Activated naive CD4-positive, alpha-beta T cell treated with anti-CD3 and anti-CD28 coated beads, Interleukin-2, amount 10 ng/mL, durations not matched to agents 7 days and 5 days (primary cell): ENCODE measurements at regions not wholly inside any gene's neighbourhood (a gene's known extent, or its start where the extent isn't known, plus 50 kb on each side); places are given as distances from the start of the nearest gene placed in this dataset.

Experiments used
- CTCF ChIA-PET: fragments of 350-600 bp; sonication (Branson Sonifier 250); formaldehyde crosslinking; loops from one replicate; lab custom pipeline; 2021; ENCODE audit warnings: antibody characterized with exemption; lab: Charles Lee
- DNase-seq: peaks from one replicate; pipeline ENCODE4 v3.0.0-alpha.2; 2020
- H3K27ac Mint-ChIP-seq: one replicate; pipeline ENCODE4 v1.8.0; 2021; ENCODE audit warnings: mild to moderate bottlenecking, moderate library complexity, mixed read lengths
- H3K27me3 Mint-ChIP-seq: one replicate; pipeline ENCODE4 v1.8.0; 2021; ENCODE audit warnings: mild to moderate bottlenecking, mixed read lengths
- H3K36me3 Mint-ChIP-seq: one replicate; pipeline ENCODE4 v1.8.0; 2021; ENCODE audit warnings: mixed read lengths
- H3K4me1 Mint-ChIP-seq: one replicate; pipeline ENCODE4 v1.8.0; 2021; ENCODE audit warnings: mixed read lengths
- H3K4me3 Mint-ChIP-seq: one replicate; pipeline ENCODE4 v1.8.0; 2021; ENCODE audit warnings: mild to moderate bottlenecking, moderate library complexity, mixed read lengths
- H3K9me3 Mint-ChIP-seq: one replicate; pipeline ENCODE4 v1.8.0; 2021; ENCODE audit warnings: mixed read lengths

DNA sequence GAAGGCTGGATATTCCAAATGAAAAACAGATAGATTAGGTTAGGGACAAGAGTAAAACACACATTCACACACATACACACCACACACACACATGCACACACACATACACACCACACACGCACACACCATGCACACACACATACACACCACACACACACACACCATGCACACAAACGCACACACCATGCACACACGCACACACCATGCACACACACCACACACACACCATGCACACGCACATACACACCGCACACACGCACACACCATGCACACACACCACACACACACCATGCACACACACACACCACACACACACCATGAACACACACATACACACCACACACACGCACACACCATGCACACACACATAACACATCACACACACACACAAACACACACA is 203.7 kb upstream of the ZFHX3 start:
- CTCF ChIA-PET: no interaction called here
- no peak overlapping the region for H3K27ac Mint-ChIP-seq
- H3K4me1 Mint-ChIP-seq: no peaks in the 10 kb centered on the region
- no peaks in the 10 kb centered on the region for H3K27me3 Mint-ChIP-seq
- no peaks in the 10 kb centered on the region for H3K9me3 Mint-ChIP-seq
- no peaks in the 10 kb centered on the region for H3K36me3 Mint-ChIP-seq
- H3K4me3 Mint-ChIP-seq: no peak overlapping the region
- no peak for DNase-seq

DNA sequence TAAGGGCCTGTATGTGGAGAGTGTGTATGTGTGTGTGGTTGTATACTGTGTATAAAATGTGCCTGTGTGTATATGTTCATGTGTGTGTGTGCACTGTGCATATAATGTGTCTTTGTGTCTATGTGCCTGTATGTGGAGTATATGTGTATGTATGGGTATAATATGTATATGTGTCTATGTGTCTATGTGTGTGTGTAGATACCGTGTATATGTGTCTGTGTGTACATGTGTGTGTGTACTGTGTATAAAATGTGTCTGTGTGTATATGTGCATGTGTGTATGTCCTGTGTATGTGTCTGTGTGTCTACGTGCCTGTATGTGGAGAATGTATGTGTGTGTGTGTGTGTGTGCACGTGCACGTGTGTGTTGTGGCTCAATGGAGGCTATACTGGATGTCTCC is 200.4 kb upstream of the ZFHX3 start:
- Mint-ChIP-seq H3K9me3 (no peaks in the 10 kb centered on the region), H3K27ac (no peak overlapping the region), H3K27me3 (no peaks in the 10 kb centered on the region), H3K4me1 (no peaks in the 10 kb centered on the region), H3K36me3 (no peaks in the 10 kb centered on the region), H3K4me3 (no peak overlapping the region)
- CTCF ChIA-PET: no interaction called here
- DNase-seq: no peak

DNA sequence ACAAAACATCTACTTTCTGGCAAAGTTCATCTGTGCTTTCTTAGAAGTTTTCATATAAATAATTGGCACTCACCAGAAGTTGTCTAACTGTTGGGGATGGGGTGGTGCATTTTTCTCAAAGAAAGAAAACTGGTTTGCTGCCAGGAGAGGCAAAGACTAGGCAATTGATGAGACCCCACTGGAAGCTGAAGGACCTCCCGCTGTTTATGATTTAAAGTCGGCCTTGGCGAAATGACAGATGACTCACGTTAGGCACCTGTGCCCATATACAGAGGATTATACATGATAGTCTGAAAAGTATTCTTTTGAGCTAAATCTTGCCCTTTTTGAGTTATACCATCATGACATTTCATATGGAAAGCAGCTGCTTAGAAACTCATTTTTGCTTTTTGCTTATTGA is 193.0 kb upstream of the ZFHX3 start:
- no peak for DNase-seq
- no peaks in the 10 kb centered on the region for H3K4me1 Mint-ChIP-seq

DNA sequence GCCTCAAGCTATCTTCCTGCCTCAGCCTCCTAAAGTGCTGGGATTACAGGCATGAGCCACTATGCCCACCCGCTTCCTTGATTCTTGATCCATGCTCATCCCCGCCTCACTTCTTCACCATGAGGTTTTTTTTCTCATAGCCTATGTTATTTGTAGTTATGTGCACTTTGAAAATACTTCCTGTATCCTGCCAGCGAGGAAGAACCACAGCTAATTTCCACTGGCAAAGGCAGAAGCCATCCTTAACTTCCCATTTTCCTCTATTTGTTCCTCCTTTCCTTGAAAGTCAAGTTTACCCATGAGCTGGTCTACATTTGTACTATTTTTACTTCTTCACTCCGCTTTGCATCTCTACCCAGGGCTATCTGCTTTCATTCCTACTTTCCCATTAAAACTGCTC is 189.7 kb upstream of the ZFHX3 start:
- Mint-ChIP-seq H3K36me3 (no peaks in the 10 kb centered on the region), H3K27me3 (peaks cover under 1% of the 10 kb centered on the region), H3K9me3 (peaks cover 7% of the 10 kb centered on the region), H3K4me1 (no peaks in the 10 kb centered on the region), H3K27ac (no peak overlapping the region), H3K4me3 (no peak overlapping the region)
- CTCF ChIA-PET: no interaction called here
- no peak for DNase-seq

More for the DNA sequence above, 193.0 kb upstream of the ZFHX3 start:
- Mint-ChIP-seq H3K27me3 (no peaks in the 10 kb centered on the region), H3K9me3 (peaks cover 4% of the 10 kb centered on the region), H3K27ac (no peak overlapping the region), H3K36me3 (no peaks in the 10 kb centered on the region), H3K4me3 (no peak overlapping the region)
- CTCF ChIA-PET: no interaction called here

DNA sequence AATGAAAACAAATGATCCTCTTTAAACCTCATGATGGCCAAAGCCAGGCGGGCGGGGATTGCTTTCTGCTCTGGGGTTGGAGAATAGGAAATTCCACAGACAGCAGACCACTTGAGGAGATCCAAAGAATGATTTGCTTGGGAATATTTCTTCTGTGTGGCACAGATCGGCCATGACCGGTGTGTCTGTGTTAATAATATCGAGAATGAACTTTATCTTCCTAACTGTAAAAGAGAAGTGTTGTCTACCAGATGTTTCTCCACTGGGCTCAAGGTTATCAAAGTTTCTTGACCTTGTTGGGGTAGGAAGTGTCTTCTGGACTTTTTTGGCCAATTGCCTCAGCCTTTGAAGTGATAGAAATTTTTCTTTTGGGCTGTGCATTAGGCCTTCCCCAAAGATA is 186.6 kb upstream of the ZFHX3 start:
- no peak for DNase-seq
- CTCF ChIA-PET: no interaction called here
- Mint-ChIP-seq H3K27ac (no peak overlapping the region), H3K4me3 (no peak overlapping the region), H3K36me3 (no peaks in the 10 kb centered on the region), H3K27me3 (peaks cover 6% of the 10 kb centered on the region), H3K4me1 (no peaks in the 10 kb centered on the region), H3K9me3 (peaks cover 9% of the 10 kb centered on the region)

DNA sequence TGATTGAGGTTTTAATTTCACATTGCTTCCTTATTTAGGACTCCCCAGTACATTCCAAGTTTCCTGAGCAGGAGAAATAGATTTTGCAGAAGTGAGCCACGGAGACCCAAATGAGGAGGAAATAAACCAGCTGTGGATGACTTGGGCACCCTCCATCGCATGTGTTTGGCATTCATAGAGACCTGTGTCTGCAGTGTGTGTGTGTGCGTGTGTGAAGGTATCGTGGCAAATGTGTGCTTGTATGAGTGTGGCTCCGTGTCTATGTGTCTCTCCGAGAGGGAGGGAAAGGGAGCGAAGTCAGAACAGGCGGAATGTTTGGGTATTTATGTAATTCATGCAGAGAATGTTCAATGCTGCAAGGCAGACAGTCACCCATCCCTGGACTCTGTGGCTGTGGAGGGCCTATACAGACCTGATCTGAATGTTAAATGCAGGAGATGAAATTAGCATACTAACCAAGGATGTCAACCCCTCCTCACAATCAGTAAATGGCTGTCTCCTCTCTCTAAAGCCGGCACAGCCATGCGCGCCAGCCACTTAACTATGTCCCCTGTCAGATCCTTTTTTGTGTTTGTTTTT is 186.0 kb upstream of the ZFHX3 start:
- no peaks in the 10 kb centered on the region for H3K36me3 Mint-ChIP-seq
- no peaks in the 10 kb centered on the region for H3K4me1 Mint-ChIP-seq
- no peak overlapping the region for H3K27ac Mint-ChIP-seq
- no peak for DNase-seq
- CTCF ChIA-PET: no interaction called here
- H3K27me3 Mint-ChIP-seq: peaks cover 6% of the 10 kb centered on the region
- peaks cover 9% of the 10 kb centered on the region for H3K9me3 Mint-ChIP-seq
- H3K4me3 Mint-ChIP-seq: no peak overlapping the region

DNA sequence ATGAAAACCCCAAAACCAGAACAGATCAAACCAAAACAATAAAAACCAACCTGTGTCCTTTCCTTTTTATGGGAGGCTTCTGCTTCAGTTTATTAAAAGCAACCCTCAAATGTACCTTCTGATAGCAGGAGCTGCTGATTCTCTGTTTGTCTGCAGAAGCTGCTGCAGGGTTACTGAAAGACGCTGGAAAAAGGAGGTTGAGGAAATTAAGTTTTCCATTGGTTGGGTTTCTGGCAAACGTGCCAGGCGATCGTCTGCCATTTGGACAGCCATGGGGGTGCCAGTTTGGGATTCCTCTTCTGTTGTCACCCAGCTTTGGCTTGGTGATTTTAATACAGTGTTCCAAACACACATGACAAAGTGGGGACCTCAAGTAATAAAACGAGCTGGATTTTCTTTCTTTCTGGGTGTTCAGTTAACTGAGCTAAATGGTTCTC is 185.4 kb upstream of the ZFHX3 start:
- CTCF ChIA-PET: interaction anchor here (0.6 kb wide), 1 partner anchor 213 kb away, joined by 3 read pairs; no protein-coding TSS in a partner anchor

DNA sequence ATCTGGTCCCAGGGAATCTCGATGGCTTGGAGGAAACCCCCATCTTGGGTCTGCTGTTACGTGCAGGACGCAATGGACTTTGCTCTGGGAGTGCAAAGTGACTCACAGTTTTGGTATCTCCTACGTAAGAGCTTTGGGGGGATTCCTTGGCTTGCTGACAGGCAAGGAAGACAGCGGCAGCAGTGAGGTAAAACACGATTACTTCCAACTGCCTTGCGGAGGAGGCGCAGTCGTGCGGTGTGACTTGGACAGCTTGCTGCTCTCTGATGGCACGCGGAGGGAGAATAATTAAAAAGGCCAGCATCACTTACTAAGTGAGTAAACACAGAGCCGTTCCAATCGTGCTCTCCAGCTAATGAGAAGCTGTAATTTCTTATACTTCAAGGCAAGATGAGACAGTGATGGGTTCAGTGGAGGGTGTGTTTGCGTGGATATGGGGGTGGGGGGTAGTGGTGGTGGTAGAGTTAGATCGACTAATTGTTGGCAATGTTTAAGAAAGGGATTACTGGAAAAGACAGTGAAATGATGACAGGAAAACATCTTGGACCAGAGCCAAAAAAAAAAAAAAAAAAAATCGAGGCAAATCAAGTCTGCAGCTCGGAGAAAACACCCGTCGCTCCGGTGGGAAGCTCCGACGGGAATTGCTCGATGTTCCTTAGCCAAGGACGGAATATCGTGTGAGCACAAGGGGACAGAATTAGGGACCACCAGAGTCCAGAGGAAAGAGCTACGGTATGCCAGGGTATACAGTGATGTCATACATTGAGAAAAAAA is 184.8 kb upstream of the ZFHX3 start:
- CTCF ChIA-PET: interaction anchor here (0.6 kb wide), 1 partner anchor 212 kb away, joined by 3 read pairs; no protein-coding TSS in a partner anchor
- H3K27me3 Mint-ChIP-seq: peaks cover 6% of the 10 kb centered on the region
- no peaks in the 10 kb centered on the region for H3K4me1 Mint-ChIP-seq
- H3K27ac Mint-ChIP-seq: no peak overlapping the region
- DNase-seq: no peak
- H3K36me3 Mint-ChIP-seq: no peaks in the 10 kb centered on the region
- peaks cover 5% of the 10 kb centered on the region for H3K9me3 Mint-ChIP-seq
- H3K4me3 Mint-ChIP-seq: no peak overlapping the region

More for the DNA sequence above, 185.4 kb upstream of the ZFHX3 start:
- no peak overlapping the region for H3K27ac Mint-ChIP-seq
- DNase-seq: no peak
- H3K36me3 Mint-ChIP-seq: no peaks in the 10 kb centered on the region
- H3K4me1 Mint-ChIP-seq: no peaks in the 10 kb centered on the region
- no peak overlapping the region for H3K4me3 Mint-ChIP-seq
- peaks cover 5% of the 10 kb centered on the region for H3K9me3 Mint-ChIP-seq
- peaks cover 6% of the 10 kb centered on the region for H3K27me3 Mint-ChIP-seq

DNA sequence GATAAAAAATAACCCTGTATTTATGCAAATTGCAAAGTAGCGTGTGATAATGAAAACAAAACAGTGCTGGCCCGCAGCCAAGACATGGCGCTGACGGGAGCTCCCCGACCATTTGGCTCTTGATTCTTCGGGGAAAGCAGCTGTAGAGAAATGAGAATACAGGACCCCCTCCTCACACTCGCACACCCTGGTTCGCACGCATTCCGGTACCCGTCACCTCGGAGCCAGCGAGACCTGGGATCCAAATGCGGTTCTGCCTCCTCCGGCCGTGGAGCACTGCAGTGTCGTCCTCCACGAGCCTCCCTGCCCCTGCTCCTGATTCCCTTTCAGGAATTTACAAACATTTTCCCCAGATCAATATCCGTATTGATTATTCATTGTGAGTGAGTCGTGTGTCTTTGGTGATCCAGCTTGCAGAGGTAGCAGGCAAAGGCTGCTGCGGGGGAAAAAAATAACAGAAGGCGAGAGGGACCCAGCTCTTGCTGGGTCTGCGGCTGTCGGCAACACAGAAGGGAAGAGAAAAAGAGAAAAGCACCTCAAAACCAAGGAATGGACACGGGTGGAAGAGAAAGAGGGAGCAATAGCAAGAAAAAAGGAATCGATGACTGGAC is 184.1 kb upstream of the ZFHX3 start:
- no peaks in the 10 kb centered on the region for H3K4me1 Mint-ChIP-seq
- H3K27me3 Mint-ChIP-seq: peaks cover 6% of the 10 kb centered on the region
- no peak for DNase-seq
- no peaks in the 10 kb centered on the region for H3K36me3 Mint-ChIP-seq
- peaks cover 5% of the 10 kb centered on the region for H3K9me3 Mint-ChIP-seq
- CTCF ChIA-PET: no interaction called here
- no peak overlapping the region for H3K27ac Mint-ChIP-seq
- no peak overlapping the region for H3K4me3 Mint-ChIP-seq

DNA sequence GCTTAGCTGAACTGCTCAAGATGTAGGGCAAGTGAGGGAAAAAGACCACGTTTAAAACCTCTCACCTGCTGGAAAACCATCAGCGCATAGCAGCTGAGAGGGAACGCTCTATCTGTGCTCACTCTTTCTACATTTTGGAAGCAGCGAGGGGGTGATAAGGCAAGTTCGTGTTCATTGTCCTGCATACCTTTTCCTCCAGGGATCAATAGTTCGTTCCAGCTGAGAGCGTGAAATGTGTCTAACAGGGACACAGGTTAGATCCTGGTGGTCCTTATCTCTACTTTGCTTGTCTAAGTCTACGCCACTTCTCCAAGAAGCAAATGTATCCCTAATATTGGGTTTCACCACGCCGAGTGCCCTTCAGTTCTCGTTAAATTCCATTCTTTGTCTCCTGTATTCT is 183.5 kb upstream of the ZFHX3 start:
- Mint-ChIP-seq H3K27ac (no peak overlapping the region), H3K27me3 (peaks cover 6% of the 10 kb centered on the region), H3K4me3 (no peak overlapping the region), H3K9me3 (peaks cover 5% of the 10 kb centered on the region), H3K36me3 (no peaks in the 10 kb centered on the region), H3K4me1 (no peaks in the 10 kb centered on the region)
- CTCF ChIA-PET: no interaction called here
- no peak for DNase-seq

DNA sequence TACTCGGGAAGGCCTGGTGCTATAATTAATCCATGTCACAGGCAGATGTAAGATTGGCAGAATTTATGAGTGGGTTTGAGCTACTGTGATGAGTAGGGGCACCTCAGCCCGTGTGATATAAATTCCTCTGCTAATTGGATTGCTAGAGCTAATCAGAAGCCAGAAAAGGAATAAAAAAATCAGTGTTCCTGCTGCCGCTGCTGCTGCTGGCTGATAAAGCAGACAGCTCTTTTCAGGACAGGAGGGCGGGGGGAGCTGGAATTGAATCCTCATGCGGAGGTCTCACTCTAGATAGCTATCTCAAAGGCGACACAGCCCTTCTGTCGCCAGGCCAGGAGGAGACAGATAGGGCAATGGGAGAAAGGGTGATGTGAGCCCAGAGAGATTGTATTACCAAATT is 182.7 kb upstream of the ZFHX3 start:
- CTCF ChIA-PET: no interaction called here
- H3K36me3 Mint-ChIP-seq: no peaks in the 10 kb centered on the region
- no peak overlapping the region for H3K4me3 Mint-ChIP-seq

DNA sequence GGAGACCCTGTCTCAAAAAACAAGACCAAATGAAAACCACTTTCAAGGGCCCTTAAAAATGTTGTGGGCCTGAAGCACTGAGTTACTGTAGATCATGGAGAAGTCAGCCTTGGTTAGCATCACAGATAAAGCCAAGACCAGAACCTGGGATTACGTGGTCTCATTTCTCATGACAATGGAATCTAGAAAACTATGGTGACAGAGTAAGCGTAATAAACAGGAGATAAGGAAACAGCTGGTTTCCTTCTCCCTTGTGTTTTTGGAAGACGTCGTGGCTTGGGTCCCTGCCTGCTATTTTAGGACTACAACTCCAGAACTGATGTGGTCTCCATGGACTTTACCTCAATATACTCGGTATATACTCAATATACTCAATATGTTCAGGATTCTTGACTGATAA is 180.7 kb upstream of the ZFHX3 start:
- Mint-ChIP-seq H3K27ac (no peak overlapping the region), H3K36me3 (no peaks in the 10 kb centered on the region), H3K27me3 (peaks cover 6% of the 10 kb centered on the region), H3K4me1 (no peaks in the 10 kb centered on the region), H3K9me3 (peaks cover 5% of the 10 kb centered on the region), H3K4me3 (no peak overlapping the region)
- no peak for DNase-seq
- CTCF ChIA-PET: no interaction called here

More for the DNA sequence above, 182.7 kb upstream of the ZFHX3 start:
- Mint-ChIP-seq H3K27me3 (peaks cover 6% of the 10 kb centered on the region), H3K9me3 (peaks cover 5% of the 10 kb centered on the region), H3K4me1 (no peaks in the 10 kb centered on the region), H3K27ac (no peak overlapping the region)
- DNase-seq: no peak

DNA sequence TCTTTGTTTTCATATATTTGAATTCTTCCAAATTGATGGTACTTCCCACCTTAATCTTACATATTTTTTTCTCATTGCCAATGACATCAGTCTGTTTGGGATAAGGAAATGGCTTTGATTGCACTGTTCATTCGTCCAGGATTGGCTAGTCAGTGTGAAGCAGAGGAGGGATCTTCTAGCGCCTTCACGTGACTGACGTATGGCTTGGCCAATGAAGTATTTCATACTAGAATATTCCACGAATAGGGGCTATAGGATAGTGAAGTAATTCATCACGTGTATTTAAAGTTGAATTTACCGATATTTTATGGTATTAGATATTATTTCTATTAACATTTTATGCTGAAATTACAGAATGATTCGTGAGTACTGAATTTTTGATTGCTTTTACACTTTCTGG is 178.7 kb upstream of the ZFHX3 start:
- Mint-ChIP-seq H3K36me3 (no peaks in the 10 kb centered on the region), H3K4me1 (no peaks in the 10 kb centered on the region), H3K4me3 (no peak overlapping the region), H3K9me3 (no peaks in the 10 kb centered on the region), H3K27ac (no peak overlapping the region), H3K27me3 (no peaks in the 10 kb centered on the region)
- CTCF ChIA-PET: no interaction called here
- DNase-seq: no peak

DNA sequence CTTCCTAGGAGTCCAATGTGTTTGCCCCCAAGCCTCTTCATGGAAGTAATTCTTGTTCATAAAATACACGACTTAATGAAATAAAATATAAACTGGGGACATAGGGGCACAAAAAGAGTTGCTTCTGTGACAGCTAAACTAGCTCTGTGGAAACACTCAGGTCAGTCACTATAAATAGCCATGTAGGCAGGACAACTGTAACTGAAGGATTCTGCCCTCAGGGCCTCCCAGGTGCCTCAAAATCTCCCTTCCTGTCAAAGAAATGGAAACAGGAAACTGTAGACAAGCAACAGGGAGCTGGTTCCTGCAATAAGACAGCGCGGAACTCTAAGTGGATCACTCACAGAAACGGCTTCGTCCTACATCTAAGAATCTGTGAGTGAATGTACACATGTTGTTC is 178.1 kb upstream of the ZFHX3 start:
- DNase-seq: no peak
- Mint-ChIP-seq H3K4me3 (no peak overlapping the region), H3K36me3 (no peaks in the 10 kb centered on the region), H3K4me1 (no peaks in the 10 kb centered on the region), H3K27me3 (no peaks in the 10 kb centered on the region), H3K27ac (no peak overlapping the region), H3K9me3 (no peaks in the 10 kb centered on the region)
- CTCF ChIA-PET: no interaction called here

DNA sequence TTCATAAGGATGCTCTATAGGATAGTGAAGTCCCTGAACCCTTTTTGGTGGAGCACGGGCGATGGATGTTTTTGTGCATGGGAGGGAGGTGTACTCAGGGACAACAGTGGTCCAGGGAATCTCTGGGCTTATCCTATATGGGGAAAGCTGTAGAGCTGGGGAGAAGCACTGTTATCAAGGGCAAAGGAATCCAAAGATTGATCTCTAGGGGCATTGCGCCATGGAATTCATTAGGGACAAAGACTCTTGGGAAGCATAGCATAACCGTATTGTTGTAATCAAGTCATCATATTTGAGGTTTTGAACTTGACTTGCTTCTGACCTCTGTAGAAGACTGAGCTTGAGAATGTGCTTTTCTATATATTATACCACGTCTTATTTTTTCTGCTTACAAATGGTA is 172.9 kb upstream of the ZFHX3 start:
- H3K27ac Mint-ChIP-seq: no peak overlapping the region
- H3K36me3 Mint-ChIP-seq: no peaks in the 10 kb centered on the region
- no peaks in the 10 kb centered on the region for H3K27me3 Mint-ChIP-seq
- no peak overlapping the region for H3K4me3 Mint-ChIP-seq
- CTCF ChIA-PET: no interaction called here
- no peak for DNase-seq
- no peaks in the 10 kb centered on the region for H3K4me1 Mint-ChIP-seq
- peaks cover 3% of the 10 kb centered on the region for H3K9me3 Mint-ChIP-seq
